HG02759 (cell line): ENCODE measurements at regions not wholly inside any gene's neighbourhood (a gene's known extent, or its start where the extent isn't known, plus 50 kb on each side); places are given as distances from the start of the nearest gene placed in this dataset.

Source experiments
- ATAC-seq: cut with Tn5 transposase; IDR thresholded peaks from one replicate; pipeline ENCODE4 v1.9.1; 2021; ENCODE audit warnings: mild to moderate bottlenecking, moderate library complexity; ENCODE audit not compliant: unreplicated experiment

GRCh38 chr20:54272901-54273488 lies 65.1 kb downstream of the PFDN4 start:
- no peak for ATAC-seq

GRCh38 chr20:54275359-54276111 lies 67.6 kb downstream of the PFDN4 start:
- no peak for ATAC-seq

- ATAC-seq: no peak
Observed at GRCh38 chr20:54276577-54277169, 68.8 kb downstream of the PFDN4 start.

- no peak for ATAC-seq
Observed at GRCh38 chr20:54278262-54278661, 70.4 kb downstream of the PFDN4 start.

GRCh38 chr20:54282625-54283024 lies 74.7 kb downstream of the PFDN4 start:
- no peak for ATAC-seq

GRCh38 chr20:54283253-54283652 lies 75.4 kb downstream of the PFDN4 start:
- ATAC-seq: no peak

GRCh38 chr20:54284928-54285704 lies 77.2 kb downstream of the PFDN4 start:
- no peak for ATAC-seq

- no peak for ATAC-seq
Observed at GRCh38 chr20:54290636-54291035, 82.7 kb downstream of the PFDN4 start.

GRCh38 chr20:54291339-54292010 lies 83.6 kb downstream of the PFDN4 start:
- no peak for ATAC-seq

- no peak for ATAC-seq
Observed at GRCh38 chr20:54292185-54292584, 84.3 kb downstream of the PFDN4 start.

GRCh38 chr20:54293526-54293925 lies 85.6 kb downstream of the PFDN4 start:
- no peak for ATAC-seq

GRCh38 chr20:54294094-54294493 lies 86.2 kb downstream of the PFDN4 start:
- ATAC-seq: no peak

GRCh38 chr20:54295686-54296085 lies 87.8 kb downstream of the PFDN4 start:
- no peak for ATAC-seq

GRCh38 chr20:54305421-54305820 lies 97.5 kb downstream of the PFDN4 start:
- no peak for ATAC-seq

- no peak for ATAC-seq
Observed at GRCh38 chr20:54306985-54307710, 99.3 kb downstream of the PFDN4 start.

- ATAC-seq: no peak
Observed at GRCh38 chr20:54308804-54309203, 100.9 kb downstream of the PFDN4 start.

GRCh38 chr20:54318892-54319291 lies 111.0 kb downstream of the PFDN4 start:
- no peak for ATAC-seq

GRCh38 chr20:54320148-54320607 lies 112.3 kb downstream of the PFDN4 start:
- no peak for ATAC-seq

- ATAC-seq: no peak
Observed at GRCh38 chr20:54321352-54322087, 113.6 kb downstream of the PFDN4 start.
